ENCODE measurements at regions not wholly inside any gene's neighbourhood (a gene's known extent, or its start where the extent isn't known, plus 50 kb on each side); places are given as distances from the start of the nearest gene placed in this dataset.

- Mint-ChIP-seq H3K27me3 (no peaks in the 10 kb centered on the region), H3K36me3 (ENCODE audit: low read depth) (no peaks in the 10 kb centered on the region), H3K27ac (no peak overlapping the region), H3K4me1 (no peaks in the 10 kb centered on the region), H3K4me3 (no peak overlapping the region), H3K9me3 (peaks cover 3% of the 10 kb centered on the region)
- ChIA-PET POLR2A (no interaction called here), CTCF (no interaction called here)
- DNase-seq, result no peak
These were observed 756.9 kb downstream of the FAT4 start for GRCh38 chr4:126071346-126072333.

DNA sequence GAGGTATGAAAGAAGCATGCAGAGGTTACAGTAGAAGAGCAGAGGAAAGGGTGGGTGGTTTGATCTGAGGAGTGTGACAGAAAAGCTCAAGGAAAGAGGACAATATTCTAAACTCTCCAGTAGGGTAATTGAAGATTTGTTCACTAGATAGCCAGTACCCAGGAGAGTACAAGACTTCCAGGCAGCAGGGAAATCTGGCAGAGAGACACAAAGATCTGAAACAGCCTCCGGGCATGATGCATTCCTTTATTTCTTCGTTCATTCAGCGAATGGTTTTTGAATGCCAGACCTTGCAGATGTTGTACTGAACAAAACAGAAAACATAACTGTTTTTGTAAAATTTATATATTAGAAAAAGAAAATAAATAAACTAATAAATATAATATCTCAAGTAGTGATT is 766.6 kb downstream of the FAT4 start:
- CTCF ChIA-PET, result no interaction called here
- no peaks in the 10 kb centered on the region for H3K36me3 Mint-ChIP-seq (ENCODE audit: low read depth)
- no peak overlapping the region for H3K27ac Mint-ChIP-seq
- peaks cover 8% of the 10 kb centered on the region for H3K9me3 Mint-ChIP-seq
- POLR2A ChIA-PET, result no interaction called here
- no peaks in the 10 kb centered on the region for H3K27me3 Mint-ChIP-seq
- no peak for DNase-seq
- no peaks in the 10 kb centered on the region for H3K4me1 Mint-ChIP-seq
- no peak overlapping the region for H3K4me3 Mint-ChIP-seq

- H3K36me3 Mint-ChIP-seq (ENCODE audit: low read depth), result no peaks in the 10 kb centered on the region
- no peaks in the 10 kb centered on the region for H3K4me1 Mint-ChIP-seq
- no peaks in the 10 kb centered on the region for H3K27me3 Mint-ChIP-seq
- H3K9me3 Mint-ChIP-seq, result peaks cover 5% of the 10 kb centered on the region
- POLR2A ChIA-PET, result no interaction called here
- H3K4me3 Mint-ChIP-seq, result no peak overlapping the region
- H3K27ac Mint-ChIP-seq, result no peak overlapping the region
- no peak for DNase-seq
- CTCF ChIA-PET, result no interaction called here
These were observed 771.3 kb downstream of the FAT4 start for GRCh38 chr4:126086041-126086440.

- no peaks in the 10 kb centered on the region for H3K9me3 Mint-ChIP-seq
- H3K27ac Mint-ChIP-seq, result no peak overlapping the region
- H3K4me3 Mint-ChIP-seq, result no peak overlapping the region
- no peaks in the 10 kb centered on the region for H3K4me1 Mint-ChIP-seq
- CTCF ChIA-PET, result no interaction called here
- POLR2A ChIA-PET, result no interaction called here
- no peak for DNase-seq
- no peaks in the 10 kb centered on the region for H3K27me3 Mint-ChIP-seq
- H3K36me3 Mint-ChIP-seq (ENCODE audit: low read depth), result no peaks in the 10 kb centered on the region
These were observed 772.3 kb downstream of the FAT4 start for GRCh38 chr4:126087101-126087500.

DNA sequence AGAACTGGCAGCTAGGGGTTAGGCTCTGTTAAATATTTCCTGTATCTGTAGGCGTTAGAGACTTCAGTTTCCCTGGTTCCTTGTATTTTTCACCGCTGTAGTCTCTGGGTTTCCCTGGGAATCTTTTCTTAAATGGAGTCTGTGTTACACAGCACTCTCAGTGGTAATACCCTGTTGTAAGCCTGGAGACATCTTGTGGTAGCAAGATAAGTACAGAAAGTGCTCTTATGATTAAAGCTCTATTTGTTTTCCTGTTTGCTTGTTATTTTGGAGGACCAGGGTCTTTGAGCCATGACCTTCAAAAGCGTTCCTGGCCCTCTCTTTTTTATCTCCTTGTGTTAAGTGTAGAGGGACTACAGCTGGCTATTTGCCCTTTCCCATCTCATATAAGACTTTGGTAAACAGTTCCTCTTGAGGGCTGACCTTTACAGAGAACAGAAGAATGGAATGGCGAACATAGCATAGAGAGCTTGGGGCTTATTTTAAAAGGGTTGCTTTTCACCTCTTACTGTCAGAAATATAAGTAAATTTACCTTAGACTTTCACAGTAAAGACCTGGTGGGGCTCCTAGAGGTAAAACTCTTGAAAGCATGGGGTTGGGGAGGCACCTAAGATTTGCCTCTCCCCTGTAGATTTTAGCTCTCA is 782.5 kb downstream of the FAT4 start:
- Mint-ChIP-seq H3K36me3 (ENCODE audit: low read depth) (no peaks in the 10 kb centered on the region), H3K4me1 (no peaks in the 10 kb centered on the region), H3K27me3 (no peaks in the 10 kb centered on the region), H3K27ac (no peak overlapping the region), H3K9me3 (peaks cover 3% of the 10 kb centered on the region), H3K4me3 (no peak overlapping the region)
- ChIA-PET POLR2A (no interaction called here), CTCF (no interaction called here)
- no peak for DNase-seq

DNA sequence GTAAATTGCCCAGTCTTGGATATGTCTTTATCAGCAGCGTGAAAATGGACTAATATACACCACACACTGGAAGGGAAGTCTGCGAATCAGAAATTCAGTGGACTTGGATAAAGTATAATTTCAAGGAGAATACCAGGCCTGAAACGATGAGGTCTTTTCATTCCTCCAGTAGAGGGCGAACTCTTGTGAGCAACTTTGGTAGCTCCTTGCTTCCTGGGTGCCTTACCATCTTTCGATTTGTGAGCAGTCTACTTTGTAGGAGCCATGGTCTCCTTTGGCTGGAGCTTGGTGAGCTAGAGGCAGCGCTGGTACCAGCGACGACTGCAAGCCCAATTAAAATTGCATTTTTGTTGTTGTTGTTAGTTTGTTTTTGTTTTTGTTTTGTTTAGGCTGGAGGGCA is 791.9 kb downstream of the FAT4 start:
- ChIA-PET POLR2A (no interaction called here), CTCF (no interaction called here)
- Mint-ChIP-seq H3K4me3 (no peak overlapping the region), H3K27ac (no peak overlapping the region), H3K9me3 (peaks cover 8% of the 10 kb centered on the region), H3K36me3 (ENCODE audit: low read depth) (no peaks in the 10 kb centered on the region), H3K27me3 (no peaks in the 10 kb centered on the region), H3K4me1 (no peaks in the 10 kb centered on the region)
- DNase-seq, result no peak

GRCh38 chr4:126109836-126110235 is 795.1 kb downstream of the FAT4 start:
- DNase-seq, result no peak
- H3K27me3 Mint-ChIP-seq, result no peaks in the 10 kb centered on the region
- ChIA-PET POLR2A (interaction anchor here (0.6 kb wide), 1 partner anchor 246 kb away, joined by 3 read pairs; no protein-coding TSS in a partner anchor), CTCF (no interaction called here)
- no peak overlapping the region for H3K27ac Mint-ChIP-seq
- H3K36me3 Mint-ChIP-seq (ENCODE audit: low read depth), result no peaks in the 10 kb centered on the region
- H3K9me3 Mint-ChIP-seq, result peaks cover 17% of the 10 kb centered on the region
- no peak overlapping the region for H3K4me3 Mint-ChIP-seq
- H3K4me1 Mint-ChIP-seq, result no peaks in the 10 kb centered on the region

DNA sequence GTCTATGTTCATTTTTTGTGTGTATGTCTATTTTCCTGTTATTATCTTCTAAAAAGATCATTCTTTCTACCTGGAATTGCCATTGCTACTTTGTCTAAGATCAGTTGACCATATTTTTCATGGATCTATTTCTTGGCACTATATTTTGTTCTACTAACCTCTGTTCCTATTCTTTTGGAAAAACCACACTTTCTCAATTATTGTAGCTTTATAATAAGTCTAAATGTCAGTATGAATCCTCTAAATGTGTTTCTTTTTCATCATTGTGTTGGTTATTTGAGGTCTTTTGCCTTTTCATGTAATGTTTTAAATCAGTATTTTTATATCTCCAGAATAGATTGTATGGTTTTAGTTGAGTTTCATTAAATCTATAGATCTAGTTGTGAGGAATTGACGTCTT is 798.3 kb downstream of the FAT4 start:
- Mint-ChIP-seq H3K36me3 (ENCODE audit: low read depth) (no peaks in the 10 kb centered on the region), H3K9me3 (peaks cover 14% of the 10 kb centered on the region), H3K4me1 (no peaks in the 10 kb centered on the region), H3K27me3 (no peaks in the 10 kb centered on the region), H3K27ac (no peak overlapping the region), H3K4me3 (no peak overlapping the region)
- ChIA-PET CTCF (no interaction called here), POLR2A (no interaction called here)
- DNase-seq, result no peak

DNA sequence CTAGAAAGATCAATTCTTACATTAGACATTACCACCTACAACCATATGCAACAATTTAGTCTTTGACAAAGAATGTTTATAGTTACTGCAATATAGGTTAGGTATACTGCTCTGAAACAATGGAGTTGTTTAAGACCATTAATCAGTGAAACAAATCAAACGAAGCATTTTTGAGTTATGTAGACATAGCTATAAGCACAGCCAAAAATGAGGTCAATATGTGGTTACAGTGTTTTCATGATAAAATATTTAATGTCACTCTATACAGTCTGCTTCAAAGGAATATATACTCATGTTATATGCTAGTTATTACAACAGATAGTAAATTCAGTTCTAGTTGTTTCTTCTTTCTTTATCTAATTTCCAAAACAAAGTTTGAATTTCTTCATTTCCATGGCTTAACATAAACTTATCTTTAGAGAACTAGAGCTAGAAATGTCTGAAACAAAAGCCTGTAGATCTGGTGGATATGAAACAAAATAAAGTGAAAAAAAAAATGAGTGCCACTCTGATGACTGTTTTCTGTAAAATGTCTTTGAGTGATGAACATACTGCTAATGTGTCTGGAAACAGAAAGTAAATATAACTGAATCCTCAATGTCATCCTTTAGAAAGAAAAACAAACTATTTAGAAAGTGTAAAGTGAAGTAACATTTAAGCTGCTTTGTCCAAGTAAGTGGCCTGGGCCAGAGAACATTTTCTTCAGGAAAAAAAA is 809.0 kb downstream of the FAT4 start:
- POLR2A ChIA-PET, result no interaction called here
- peaks cover 6% of the 10 kb centered on the region for H3K9me3 Mint-ChIP-seq

GRCh38 chr4:126124818-126125217 is 810.1 kb downstream of the FAT4 start:
- POLR2A ChIA-PET, result no interaction called here
- Mint-ChIP-seq H3K27me3 (no peaks in the 10 kb centered on the region), H3K4me1 (no peaks in the 10 kb centered on the region), H3K4me3 (no peak overlapping the region), H3K36me3 (ENCODE audit: low read depth) (no peaks in the 10 kb centered on the region), H3K27ac (no peak overlapping the region), H3K9me3 (peaks cover 6% of the 10 kb centered on the region)
- no peak for DNase-seq
- CTCF ChIA-PET, result no interaction called here

More for the DNA sequence above, 809.0 kb downstream of the FAT4 start:
- Mint-ChIP-seq H3K27ac (no peak overlapping the region), H3K4me3 (no peak overlapping the region), H3K27me3 (no peaks in the 10 kb centered on the region), H3K4me1 (no peaks in the 10 kb centered on the region), H3K36me3 (ENCODE audit: low read depth) (no peaks in the 10 kb centered on the region)
- CTCF ChIA-PET, result no interaction called here
- DNase-seq, result no peak

GRCh38 chr4:126130215-126130614 is 815.5 kb downstream of the FAT4 start:
- no peak for DNase-seq
- H3K36me3 Mint-ChIP-seq (ENCODE audit: low read depth), result no peaks in the 10 kb centered on the region
- H3K4me3 Mint-ChIP-seq, result no peak overlapping the region
- no peak overlapping the region for H3K27ac Mint-ChIP-seq
- ChIA-PET CTCF (no interaction called here), POLR2A (no interaction called here)
- H3K9me3 Mint-ChIP-seq, result peaks cover 19% of the 10 kb centered on the region
- H3K27me3 Mint-ChIP-seq, result no peaks in the 10 kb centered on the region
- H3K4me1 Mint-ChIP-seq, result no peaks in the 10 kb centered on the region

DNA sequence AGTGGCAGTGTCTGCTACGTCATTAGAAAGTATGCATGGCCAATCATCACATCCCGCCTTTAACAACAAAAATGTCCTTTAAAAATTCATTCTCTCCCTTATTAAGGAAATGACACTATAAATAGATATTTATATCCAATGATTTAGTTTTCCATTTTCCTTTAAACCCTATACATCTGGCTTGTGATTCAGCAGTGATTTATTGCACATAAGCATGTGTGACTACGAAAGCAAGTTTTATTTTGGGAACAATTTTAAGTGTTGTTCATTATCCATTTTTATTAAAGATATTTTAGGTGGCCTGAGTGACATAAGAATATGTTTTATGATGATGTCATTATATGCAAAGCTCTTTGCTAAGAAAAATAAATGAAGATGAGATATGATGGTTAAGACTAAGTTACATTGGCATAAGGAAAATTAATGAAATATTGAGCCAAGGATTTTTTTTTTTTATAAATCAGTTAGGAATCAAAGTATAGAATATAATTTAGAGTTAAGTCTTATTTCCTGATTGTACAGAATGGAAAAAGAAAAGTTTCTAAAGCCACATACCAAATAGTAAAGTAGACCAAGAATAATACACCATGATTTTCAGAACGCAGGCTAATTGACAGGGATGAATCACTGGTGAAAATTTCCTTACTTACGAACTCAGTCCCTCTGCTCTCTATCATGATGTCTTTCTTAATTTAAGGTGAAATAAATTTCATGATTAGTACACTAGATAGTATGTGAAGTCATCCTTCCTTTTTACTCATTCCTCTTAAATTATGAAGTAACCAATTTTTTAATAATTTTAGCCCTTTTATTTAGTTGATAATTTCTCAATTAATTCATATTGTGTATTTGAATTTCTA is 822.4 kb downstream of the FAT4 start:
- no peaks in the 10 kb centered on the region for H3K36me3 Mint-ChIP-seq (ENCODE audit: low read depth)
- H3K9me3 Mint-ChIP-seq, result peaks cover 9% of the 10 kb centered on the region
- H3K27ac Mint-ChIP-seq, result no peak overlapping the region
- no peaks in the 10 kb centered on the region for H3K27me3 Mint-ChIP-seq
- H3K4me1 Mint-ChIP-seq, result no peaks in the 10 kb centered on the region
- H3K4me3 Mint-ChIP-seq, result no peak overlapping the region
- ChIA-PET CTCF (no interaction called here), POLR2A (no interaction called here)
- DNase-seq, result no peak

GRCh38 chr4:126137782-126138170 is 823.0 kb downstream of the FAT4 start:
- no peaks in the 10 kb centered on the region for H3K36me3 Mint-ChIP-seq (ENCODE audit: low read depth)
- DNase-seq, result no peak
- H3K9me3 Mint-ChIP-seq, result peaks cover 9% of the 10 kb centered on the region
- no peaks in the 10 kb centered on the region for H3K4me1 Mint-ChIP-seq
- H3K27me3 Mint-ChIP-seq, result no peaks in the 10 kb centered on the region
- H3K4me3 Mint-ChIP-seq, result no peak overlapping the region
- ChIA-PET CTCF (interaction anchor here (0.7 kb wide), 1 partner anchor 1031 kb away, joined by 3 read pairs; no protein-coding TSS in a partner anchor), POLR2A (no interaction called here)
- no peak overlapping the region for H3K27ac Mint-ChIP-seq

Data from activated CD4-positive, alpha-beta memory T cell treated with anti-CD3 and anti-CD28 coated beads, Interleukin-2, amount 10 ng/mL, durations not matched to agents 7 days and 5 days (primary cell).